NCI-H460 (cell line): ENCODE measurements at regions not wholly inside any gene's neighbourhood (a gene's known extent, or its start where the extent isn't known, plus 50 kb on each side); places are given as distances from the start of the nearest gene placed in this dataset.

ENCODE experiments used
- DNase-seq: peaks from one replicate; pipeline ENCODE4 v3.0.0-alpha.2; 2016; ENCODE audit warnings: low read depth; ENCODE audit errors: extremely low read depth

- no peak for DNase-seq
These were observed 1864.1 kb downstream of the EFNA5 start for GRCh38 chr5:105806596-105806995.

GRCh38 chr5:105803431-105803830 is 1867.3 kb downstream of the EFNA5 start:
- DNase-seq: no peak

DNA sequence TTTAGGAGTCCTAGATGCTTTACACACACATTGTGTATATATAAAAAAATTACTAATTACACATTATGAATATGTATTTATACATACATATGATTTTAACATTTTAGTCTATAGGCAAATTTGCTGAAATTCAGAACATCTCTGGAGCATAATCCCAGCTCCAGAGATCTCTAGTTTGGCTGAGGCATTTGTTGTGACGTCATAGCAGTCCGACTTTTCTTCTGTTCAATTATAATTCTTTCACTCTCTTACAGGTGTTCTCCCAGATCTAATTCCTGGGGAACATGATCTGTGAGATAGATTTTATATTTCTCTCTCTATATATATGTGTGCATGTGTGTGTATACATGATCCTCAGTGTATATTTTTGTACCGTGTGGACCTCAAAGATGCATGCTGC is 1876.2 kb downstream of the EFNA5 start:
- DNase-seq: no peak

- DNase-seq: no peak
These were observed 1881.5 kb downstream of the EFNA5 start for GRCh38 chr5:105789246-105789645.

DNA sequence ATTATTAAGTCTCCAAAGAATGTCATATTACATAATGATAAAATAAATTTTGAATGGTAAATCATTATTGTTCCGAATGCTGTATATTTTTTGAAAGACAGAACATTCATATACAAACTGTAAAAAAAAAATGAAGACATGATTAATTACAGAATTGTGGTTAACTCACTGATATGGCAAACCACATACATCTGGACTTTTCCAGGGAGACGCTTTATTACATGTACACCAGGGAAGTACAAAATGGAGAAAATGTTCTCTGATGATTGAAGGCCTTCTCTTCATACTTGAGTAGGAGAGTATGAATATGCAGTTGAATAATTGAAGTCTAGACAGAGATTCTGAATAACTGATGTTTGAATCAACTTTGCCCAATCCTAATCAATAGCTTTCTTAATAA is 1886.9 kb downstream of the EFNA5 start:
- no peak for DNase-seq

DNA sequence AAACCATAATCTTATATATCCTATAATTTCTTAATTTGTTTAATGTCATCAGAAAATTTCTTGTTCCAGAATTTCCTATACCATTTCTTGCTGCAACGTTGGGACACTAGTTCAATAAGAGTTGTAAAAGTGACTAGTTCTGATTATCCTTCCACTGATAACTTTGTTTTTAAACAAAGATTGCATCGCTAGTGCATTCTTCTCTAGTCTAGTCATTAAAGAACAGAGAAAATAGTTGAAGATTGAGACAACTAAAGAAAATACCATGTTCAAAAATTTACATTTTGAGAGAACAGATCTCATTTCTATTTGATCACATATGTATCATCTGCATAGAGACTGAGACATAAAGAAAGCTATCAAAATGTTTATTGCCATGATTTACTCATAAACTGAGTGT is 1888.2 kb downstream of the EFNA5 start:
- DNase-seq: no peak

DNA sequence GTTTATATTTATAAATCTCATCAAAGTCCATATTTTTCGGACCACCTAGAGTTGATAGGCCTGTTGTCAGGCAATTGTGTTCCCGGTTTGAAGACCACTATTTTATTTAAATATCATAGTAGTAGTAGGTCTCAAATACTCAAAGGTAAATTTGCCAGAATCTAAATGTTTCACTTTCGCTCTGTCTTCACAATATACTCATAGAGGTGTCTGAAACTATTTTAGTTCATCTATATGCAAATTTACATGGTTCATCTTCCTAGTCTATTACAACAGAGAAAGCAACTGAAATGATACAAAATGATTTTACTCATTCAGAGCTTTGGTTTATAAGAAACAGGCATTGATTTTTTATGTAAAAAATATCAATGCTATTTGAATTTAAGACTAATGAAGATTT is 1897.5 kb downstream of the EFNA5 start:
- DNase-seq: no peak

DNA sequence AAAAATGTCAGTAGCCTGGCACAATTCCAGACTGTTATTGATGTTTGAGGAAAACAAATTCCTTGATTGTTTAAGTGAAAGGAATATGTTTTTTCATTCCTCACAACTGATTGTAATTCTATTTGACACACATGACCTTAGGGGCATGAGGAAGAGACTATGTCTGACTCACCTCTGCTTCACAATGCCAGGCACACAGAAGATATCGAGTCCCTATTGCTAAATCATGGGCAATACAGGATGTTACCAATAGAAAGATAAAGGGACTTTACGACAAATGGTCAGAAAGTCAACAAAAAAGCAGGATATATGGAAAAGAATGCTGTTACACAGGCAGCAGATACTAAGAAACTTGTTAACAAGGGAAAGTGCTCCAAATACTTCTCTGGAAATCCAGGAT is 1903.5 kb downstream of the EFNA5 start:
- DNase-seq: no peak

GRCh38 chr5:105762728-105763127 is 1908.0 kb downstream of the EFNA5 start:
- no peak for DNase-seq

DNA sequence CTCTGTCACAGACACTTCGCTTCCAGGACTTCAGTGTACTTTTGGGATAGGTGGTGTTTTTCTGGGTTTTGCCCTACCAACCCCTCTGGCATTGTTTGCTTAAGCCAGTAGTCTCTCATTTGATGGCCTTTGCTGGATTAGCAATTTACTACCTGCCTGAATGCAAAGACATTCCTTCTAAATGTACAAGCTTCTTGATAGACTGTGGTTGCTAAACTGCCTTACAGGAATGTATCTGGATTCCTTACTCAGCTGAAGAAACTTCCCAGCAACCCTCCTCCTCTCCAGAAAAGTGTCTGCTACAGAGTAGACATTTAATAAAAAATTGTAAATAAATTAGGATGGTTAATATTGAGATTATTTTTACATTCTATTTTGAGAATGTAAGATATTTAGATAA is 1916.7 kb downstream of the EFNA5 start:
- DNase-seq: no peak

DNA sequence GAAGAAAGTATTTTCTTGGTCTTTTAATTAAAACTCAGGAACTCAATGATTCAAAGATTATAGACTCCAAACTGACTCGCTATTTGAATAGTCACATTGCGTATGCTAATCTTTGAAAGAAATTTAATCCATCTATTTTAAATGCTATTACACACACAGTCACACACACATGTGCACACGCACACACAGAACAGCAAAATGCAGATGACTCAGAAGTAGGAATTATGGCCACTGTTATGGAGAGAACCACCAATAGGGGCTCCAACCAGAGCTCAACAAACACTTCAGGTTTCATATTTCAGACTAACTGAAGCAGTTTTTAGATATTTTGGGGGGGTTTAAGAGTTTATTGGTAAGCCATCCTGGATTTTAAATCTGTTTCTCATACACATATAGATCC is 1917.9 kb downstream of the EFNA5 start:
- no peak for DNase-seq

DNA sequence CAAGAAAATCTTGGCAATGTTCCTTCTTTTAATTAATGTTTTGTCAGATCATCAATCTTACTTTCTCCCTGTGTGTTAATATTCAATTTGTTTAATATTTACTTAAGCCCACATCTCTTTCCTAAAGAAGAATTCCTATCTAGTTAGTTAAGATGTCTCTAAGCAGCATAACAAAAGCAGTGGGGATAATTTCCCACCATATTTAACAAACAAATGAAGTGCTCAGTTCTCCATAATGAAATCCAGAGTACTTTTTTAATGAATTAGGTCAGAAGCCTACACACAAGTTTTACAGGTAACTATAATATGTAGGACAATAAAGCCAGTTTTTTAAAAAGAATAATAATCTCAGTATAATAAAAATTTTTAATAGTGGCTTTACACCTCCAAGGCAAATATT is 1918.8 kb downstream of the EFNA5 start:
- no peak for DNase-seq

DNA sequence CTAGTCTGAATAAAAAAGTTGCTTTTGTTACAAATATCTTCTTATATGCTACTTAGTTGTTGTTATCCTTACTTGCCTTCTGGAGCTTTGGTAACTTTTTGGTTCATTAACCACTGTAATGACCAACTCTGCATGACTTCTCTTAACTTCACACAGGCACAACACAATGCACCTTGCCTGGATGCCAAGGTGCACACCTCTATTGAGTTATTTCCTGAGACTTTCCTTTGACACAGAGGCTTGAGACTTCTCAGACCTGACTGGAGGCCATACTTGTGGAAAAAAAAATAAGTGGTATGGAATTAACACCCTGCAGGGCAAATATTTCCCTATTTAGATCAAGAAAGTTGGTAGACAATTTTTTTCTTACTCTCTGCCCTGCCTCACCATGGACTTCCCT is 1925.6 kb downstream of the EFNA5 start:
- no peak for DNase-seq

GRCh38 chr5:105740242-105740641 is 1930.5 kb downstream of the EFNA5 start:
- no peak for DNase-seq

- DNase-seq: no peak
These were observed 1931.0 kb downstream of the EFNA5 start for GRCh38 chr5:105739732-105740131.

DNA sequence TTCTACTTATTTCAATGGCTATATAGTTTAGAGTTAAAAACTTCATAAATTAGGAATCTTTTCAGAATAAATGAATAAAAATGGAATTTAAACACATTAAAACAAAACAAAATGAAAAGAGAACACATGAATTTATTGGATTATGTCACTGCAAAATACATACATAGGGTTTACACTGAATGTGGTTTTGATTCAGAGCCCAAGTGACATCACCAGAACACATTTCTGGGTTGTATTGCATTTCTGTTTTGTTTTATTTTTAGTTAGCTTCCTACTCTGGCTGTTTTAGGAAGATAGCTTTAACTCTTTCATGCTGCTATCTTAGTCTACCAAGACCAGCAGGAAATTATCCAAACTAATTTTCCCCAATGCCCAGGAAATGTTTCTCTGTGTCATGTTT is 1935.0 kb downstream of the EFNA5 start:
- no peak for DNase-seq

- DNase-seq: no peak
These were observed 1939.8 kb downstream of the EFNA5 start for GRCh38 chr5:105730982-105731381.

GRCh38 chr5:105726093-105726492 is 1944.6 kb downstream of the EFNA5 start:
- no peak for DNase-seq

- DNase-seq: no peak
These were observed 1962.3 kb downstream of the EFNA5 start for GRCh38 chr5:105708442-105708841.

GRCh38 chr5:105702323-105702722 is 1968.4 kb downstream of the EFNA5 start:
- DNase-seq: no peak

DNA sequence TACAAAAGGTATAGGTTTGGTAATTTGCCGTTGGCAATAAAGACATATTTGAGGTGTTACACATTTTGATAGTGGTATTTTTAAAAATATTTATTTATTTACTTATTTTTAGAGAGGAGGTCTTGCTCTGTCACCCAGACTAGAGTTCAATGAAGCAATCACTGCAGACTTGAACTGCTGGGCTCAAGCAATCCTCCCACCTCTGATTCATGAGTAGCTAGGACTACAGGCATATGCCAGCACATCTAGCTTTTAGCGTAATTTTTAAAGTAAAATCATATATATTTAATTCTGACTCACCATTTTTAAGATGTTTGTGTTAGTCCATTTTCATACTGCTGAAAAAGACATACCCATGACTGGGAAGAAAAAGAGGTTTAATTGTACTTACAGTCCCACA is 1974.3 kb downstream of the EFNA5 start:
- no peak for DNase-seq

DNA sequence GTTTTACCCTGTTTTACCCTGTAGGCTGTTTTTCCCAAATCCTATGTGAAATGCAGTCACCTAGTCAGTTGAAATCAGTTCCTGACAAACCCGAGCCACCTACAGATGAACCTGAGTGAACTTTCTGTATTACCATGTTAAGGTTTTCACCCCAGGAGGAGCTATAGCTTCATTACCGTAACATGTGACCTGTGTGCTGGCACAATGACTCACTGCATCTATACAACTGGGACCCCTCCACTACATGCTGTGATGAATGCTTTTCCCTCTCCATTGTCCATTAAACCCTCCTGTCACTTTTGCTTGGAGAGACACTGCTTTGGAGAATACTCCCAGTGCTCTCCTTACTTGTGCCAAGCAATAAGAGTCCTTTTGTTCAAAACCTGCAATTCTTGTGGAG is 1974.8 kb downstream of the EFNA5 start:
- DNase-seq: no peak

GRCh38 chr5:105689596-105689995 is 1981.1 kb downstream of the EFNA5 start:
- no peak for DNase-seq
